GM18505 (cell line): ENCODE measurements at regions not wholly inside any gene's neighbourhood (a gene's known extent, or its start where the extent isn't known, plus 50 kb on each side); places are given as distances from the start of the nearest gene placed in this dataset.

Source experiments
- ATAC-seq: cut with Tn5 transposase; IDR thresholded peaks from one replicate; pipeline ENCODE4 v1.9.1; 2021; ENCODE audit not compliant: unreplicated experiment
- POLR2A ChIP-seq: IDR thresholded peaks from 4 replicates; pipeline ENCODE4 v1.6.1; 2011; ENCODE audit warnings: borderline replicate concordance; ENCODE audit not compliant: insufficient read depth, insufficient read length; ENCODE audit errors: extremely low read depth

DNA sequence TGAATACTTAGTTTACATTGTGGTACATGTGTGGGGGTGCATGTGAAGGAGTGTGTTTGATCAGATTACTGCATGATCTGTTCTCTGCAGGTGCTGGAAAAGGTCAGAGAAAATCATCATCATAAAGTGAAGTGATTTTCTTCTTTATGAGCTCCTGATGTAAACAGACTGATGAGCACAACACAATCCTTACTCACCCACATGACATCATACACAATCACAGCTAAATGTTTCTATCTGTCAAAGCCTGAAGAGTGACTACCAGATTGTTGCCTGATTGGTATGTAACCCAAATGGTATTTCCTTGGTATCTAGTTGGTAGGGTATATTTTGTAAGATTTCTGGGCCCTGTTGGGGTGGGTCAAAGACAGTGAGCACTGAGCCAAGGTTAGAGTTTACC is 270.8 kb downstream of the FOXG1 start:
- TF ChIP-seq POLR2A = no peak
- ATAC-seq = no peak

DNA sequence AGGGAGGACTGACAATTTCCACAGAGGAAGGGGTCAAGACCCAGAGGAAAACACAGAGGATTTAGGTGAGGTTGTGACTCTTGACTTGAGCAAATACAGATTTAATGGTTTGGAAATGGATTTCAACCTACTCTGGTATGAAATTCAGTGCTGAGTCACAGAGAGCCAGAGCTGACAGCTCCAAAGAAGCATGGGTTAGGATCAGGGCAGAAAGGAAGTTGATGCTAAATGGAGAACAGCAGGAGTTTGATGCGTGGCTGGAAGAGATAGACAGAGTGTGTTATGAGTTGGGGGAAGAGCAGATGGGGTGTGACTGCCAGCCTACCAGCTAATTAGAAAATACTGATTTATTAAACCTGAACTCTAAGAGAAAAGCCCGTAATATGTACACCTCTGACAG is 272.6 kb downstream of the FOXG1 start:
- no peak for ATAC-seq

DNA sequence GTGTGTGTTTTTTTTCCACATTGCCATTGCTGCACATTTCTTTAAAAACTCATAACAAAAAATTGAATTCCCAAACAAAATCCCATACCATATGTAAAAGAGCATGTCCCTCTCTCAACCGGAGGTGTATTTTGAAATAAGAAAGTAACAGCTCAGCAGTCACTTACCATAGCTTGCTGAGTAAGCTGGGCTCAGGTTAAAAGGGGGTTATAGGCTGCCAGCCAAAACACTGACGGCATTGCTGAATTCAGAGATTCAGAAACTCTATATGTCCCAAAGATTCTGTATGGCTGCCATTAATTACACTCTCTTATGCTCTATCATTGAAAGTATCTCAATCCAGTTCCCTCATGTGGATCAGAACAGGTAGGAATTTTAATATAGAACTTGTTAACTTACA is 276.0 kb downstream of the FOXG1 start:
- no peak for ATAC-seq
- TF ChIP-seq POLR2A = no peak

More for the DNA sequence above, 272.6 kb downstream of the FOXG1 start:
- no peak for TF ChIP-seq POLR2A

DNA sequence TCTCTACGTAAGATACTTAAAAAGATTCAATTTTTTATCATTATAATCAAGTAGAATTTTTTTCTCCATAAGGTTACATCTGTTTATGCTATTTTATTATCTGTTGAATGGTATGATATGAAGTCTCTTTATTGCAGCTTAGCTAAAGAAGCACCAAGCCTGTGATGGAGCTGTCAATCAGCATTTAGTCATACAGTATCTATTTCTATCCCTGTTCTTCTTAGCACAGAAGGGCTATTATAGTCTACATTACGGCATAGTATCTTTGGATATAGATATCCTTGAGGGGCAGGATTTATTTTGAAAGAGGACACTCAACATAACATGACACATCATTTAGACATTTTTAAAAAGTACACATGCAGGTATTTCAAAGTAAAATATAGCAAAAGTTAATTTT is 277.1 kb downstream of the FOXG1 start:
- TF ChIP-seq POLR2A = no peak
- ATAC-seq = no peak

DNA sequence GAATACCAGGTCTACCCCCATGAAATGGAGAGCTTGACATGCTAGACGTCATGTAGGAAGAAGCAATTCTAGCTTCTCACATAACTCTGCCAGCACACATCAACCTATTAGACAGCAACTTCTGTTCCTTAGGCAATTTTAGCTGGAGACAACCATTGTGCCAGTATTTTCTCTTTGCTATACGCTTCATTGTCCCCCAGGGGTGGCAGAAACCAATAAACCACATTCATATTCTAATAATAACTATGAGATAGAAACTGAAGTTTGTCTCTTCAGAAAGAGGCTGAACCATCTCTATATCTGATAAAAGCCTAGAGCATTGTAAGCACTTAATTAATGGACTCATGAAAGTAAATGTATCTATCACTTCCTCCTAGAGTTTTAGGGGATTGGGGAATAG is 278.6 kb downstream of the FOXG1 start:
- TF ChIP-seq POLR2A = no peak
- ATAC-seq = no peak

DNA sequence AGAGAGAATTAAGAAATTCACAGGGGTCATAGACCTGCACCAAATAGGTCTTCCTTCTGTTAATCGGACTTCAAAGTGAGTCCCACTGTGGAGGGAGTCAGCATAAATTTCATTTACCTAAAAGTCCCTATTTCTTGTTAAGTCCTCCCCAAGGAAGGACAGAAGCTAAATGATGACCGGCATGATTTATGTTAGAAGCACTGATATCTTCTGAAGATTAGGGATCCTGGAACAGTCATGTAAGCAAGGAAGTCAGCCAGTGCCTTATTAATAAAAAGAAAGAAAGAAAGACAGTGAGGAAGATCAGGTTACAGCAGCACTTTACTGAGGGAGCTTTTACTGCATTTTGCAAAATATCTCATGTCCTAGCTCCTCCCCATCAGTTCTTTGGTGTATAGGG is 287.5 kb downstream of the FOXG1 start:
- ATAC-seq = no peak
- TF ChIP-seq POLR2A = no peak

DNA sequence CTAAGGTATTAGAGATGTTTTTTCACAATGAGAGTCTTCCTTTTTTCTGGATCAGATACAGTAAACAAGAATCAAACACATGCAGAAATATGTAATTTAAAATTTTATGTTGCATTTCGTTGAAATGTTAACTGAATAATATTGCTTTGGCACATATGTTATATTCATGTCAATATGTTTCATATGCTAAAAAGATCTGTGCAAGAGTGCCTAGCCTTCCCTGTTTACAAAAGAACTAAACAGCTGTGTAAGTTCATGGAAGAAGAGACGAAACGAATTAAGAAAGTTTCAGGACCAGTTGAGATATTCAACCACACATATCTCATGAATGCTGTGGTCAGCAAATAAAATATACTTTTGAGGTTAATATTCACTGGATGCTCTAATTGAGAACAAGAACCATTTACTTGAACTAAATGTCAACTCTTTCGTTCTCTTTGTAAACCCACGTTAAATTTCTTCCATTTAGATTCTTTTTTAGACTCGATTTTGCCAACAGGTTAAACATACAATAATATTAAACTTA is 289.5 kb downstream of the FOXG1 start:
- no peak for TF ChIP-seq POLR2A
- no peak for ATAC-seq

DNA sequence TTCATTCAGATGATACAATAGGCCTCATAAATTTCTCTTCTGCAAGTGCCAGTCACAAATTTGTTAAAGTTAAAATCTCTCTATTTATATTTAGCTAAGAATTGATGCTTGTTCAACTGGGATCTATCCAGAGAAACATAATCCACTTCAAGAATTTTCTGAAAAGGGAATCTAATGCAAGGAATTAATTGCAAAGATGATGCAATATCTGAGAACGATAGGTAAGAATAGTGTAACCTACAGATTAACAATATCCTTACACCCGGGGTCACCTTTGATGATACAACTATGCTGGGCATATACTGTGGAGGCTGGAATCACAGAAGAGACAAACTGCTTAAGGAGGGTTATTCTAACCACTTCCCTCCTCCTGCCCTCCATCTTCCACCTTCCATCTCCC is 295.1 kb downstream of the FOXG1 start:
- no peak for ATAC-seq
- no peak for TF ChIP-seq POLR2A

DNA sequence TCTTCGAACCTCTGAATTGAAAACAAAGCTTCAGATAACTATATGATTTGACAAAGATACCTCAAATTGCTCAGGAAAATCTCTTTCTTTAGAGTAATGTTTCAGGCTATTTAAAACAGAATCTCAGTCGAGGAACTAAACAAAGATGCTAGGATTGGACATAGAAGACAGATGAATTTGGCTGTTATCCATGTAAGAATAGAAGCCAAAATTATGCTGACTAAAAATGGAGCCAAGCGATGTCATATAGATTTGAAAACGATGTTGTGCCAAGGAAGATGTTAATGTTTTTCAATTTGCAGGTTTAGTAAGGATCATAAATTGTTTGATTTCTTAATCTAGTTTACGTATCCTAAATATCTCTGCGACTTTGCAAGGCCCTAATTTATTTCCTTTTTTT is 295.9 kb downstream of the FOXG1 start:
- TF ChIP-seq POLR2A = no peak
- ATAC-seq = no peak

DNA sequence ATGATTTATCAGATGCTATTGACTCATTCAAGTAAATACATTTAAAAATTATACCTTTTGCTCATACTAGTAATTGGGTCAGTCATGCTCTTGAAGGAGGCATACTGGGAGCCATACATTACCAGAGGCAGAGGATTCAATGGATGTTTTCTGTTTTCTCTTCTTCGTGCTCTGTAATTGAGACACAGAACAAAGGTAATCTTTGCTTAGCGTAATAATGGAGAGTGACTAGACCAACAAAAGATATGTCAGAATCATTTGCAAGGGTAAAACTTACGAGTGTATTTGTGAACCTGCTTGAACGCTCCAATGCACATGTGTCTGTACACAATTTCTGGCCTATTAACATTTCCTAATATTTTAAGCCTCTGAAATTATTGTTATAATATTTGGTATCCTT is 296.4 kb downstream of the FOXG1 start:
- no peak for TF ChIP-seq POLR2A
- ATAC-seq = no peak

DNA sequence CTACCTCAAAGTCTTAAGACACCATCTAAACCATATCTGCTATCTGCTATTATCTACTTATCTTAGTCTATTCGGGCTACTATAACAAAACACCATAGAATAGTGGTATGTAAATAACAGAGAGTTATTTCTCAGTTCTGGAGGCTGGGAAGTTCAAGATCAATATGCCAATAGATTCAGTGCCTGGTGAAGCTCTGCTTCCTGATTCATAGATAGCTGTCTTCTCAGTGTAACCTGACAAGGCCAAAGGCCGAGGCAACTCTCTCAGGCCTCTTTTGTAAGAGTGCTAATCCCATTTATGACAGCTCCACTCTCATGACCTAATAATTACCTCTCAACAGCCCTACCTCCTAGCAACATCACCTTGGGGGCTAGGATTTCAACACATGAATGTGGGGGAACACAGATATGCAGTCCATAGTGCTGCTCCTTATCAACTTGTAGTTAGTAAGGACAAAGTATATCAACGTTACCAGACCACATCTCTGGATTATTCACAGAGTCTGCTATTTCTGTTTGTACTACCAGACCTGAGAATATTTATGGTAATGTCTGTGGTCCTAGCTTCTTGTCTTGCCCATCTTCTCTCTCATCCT is 297.8 kb downstream of the FOXG1 start:
- TF ChIP-seq POLR2A = no peak
- no peak for ATAC-seq

DNA sequence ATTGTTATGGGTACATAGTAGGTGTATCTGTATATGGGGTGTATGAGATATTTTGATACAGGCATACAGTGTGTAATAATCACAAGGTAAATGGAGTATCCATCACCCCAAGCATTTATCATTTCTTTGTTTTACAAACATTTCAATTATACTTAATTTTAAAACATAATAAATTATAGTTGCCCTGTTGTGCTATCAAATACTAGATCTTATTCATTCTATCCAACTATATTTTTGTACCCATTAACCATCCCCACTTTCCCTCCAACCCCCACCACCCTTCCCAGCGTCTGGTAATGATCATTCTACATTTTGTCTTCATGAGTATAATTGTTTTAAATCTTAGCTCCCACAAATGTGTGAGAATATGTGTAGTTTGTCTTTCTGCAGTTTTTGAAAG is 302.6 kb downstream of the FOXG1 start:
- ATAC-seq = no peak
- no peak for TF ChIP-seq POLR2A

DNA sequence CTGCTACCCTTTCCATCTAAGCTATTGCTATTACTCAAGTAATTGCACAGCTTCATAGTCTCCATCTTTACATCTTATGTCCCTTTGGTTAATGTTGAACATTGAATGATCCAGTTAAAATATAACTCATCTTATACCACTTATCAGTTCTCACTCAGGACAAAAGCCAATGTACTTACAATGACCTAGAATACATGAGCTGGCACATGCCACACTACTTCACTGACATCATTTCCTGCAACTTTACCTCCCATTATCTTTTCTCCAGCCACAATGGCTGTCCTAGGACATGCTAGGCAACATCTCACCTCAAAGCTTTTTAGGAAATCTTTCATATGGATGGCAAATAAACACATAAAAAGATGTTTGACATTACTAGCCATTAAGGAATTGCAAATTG is 309.2 kb downstream of the FOXG1 start:
- no peak for TF ChIP-seq POLR2A
- no peak for ATAC-seq

DNA sequence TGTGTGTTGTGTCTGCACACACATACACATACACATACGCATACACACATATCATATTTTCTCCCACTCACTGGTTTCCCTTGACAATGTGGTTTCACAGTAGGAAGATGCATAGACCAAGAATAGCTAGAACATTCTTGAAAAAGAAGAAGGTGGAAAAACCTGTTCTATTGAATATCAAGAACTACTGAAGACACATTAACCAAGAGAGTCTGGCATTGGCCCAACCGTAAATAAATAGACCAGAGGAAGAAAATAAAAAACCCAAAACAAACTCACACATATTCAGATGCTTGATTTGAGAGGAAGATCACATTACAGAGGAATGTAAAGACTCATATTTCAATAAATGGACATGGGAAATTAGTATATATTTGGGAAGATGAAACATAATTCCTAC is 311.3 kb downstream of the FOXG1 start:
- ATAC-seq = no peak
- TF ChIP-seq POLR2A = no peak

DNA sequence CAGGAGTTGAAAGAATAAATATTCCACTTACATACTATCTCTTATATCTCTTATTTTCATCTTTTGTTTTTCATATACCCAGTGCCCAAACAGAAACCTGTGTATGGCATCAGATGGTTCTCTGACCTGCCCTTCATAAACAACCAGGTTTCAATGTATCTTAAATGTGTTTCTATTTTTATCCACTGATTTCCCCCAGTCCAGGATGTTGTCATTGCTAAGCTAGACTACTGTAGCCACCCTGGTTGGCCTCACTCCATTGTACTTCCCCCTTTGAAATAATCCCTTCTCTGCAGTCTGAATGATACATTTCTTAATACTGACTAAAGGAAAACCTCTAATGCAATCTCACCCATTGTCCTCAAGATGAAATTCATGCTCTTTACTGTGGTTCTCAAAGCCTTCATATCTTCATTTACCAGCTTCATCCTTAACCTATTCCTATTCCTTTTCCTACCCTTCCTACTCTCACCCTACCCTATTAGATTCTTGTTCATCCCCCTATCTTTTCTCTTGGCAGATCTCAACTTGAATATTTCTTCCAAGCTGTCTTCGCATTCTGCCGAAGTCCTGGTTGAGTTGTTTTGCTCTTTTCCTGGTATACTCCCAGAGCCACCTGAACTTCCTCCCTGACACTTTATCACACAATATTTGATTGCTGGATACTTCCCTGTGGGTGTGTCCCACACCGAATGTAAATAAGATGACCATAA is 312.4 kb downstream of the FOXG1 start:
- no peak for ATAC-seq
- TF ChIP-seq POLR2A = no peak

DNA sequence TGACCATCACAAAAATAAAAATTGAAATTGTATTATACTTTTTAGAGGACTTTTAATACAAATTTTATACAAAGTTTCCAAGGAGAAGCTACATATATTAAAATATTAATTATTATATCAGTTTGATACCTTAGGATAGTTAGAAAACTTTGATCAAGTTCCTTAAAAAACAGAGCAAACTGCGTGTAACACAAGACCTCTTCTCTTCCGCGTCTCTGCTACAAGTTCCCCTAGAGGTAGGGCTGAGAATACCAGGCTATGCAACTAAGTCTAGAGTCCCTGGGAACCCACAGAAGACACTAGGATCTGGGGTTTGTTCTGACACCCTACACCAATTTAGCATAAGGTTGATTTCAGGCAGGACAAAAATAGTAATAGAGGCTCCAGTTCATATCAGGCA is 319.0 kb downstream of the FOXG1 start:
- no peak for TF ChIP-seq POLR2A
- no peak for ATAC-seq

DNA sequence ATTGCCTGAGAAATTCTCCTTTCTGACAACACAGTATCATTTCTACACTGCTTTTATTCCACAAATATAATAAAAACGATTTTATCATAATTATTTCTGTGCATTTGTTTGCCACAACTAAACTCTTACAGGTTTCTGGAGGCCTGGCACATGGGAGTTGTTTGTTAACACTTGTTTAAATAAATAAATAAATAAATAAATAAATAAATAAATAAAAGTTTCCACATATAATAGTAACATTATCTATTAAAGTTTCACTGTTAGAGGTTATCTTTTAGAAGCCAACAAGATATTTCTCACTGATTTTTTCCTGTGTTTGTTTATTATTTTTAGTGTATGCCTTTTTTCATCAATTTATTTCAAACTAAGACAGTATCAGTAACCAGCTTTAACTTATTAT is 323.3 kb downstream of the FOXG1 start:
- no peak for ATAC-seq
- no peak for TF ChIP-seq POLR2A
